Fibroblast of peridontal ligament (primary cell): ENCODE measurements at regions not wholly inside any gene's neighbourhood (a gene's known extent, or its start where the extent isn't known, plus 50 kb on each side); places are given as distances from the start of the nearest gene placed in this dataset.
"Not testable (repeated sequence)": the region's sequence is repeated elsewhere in the genome, so short reads cannot be mapped to it uniquely, and the experiment has no call there.

Experiments
- DNase-seq: peaks from one replicate; pipeline ENCODE4 v3.0.0-alpha.2; 2010; ENCODE audit errors: extremely low read depth

DNA sequence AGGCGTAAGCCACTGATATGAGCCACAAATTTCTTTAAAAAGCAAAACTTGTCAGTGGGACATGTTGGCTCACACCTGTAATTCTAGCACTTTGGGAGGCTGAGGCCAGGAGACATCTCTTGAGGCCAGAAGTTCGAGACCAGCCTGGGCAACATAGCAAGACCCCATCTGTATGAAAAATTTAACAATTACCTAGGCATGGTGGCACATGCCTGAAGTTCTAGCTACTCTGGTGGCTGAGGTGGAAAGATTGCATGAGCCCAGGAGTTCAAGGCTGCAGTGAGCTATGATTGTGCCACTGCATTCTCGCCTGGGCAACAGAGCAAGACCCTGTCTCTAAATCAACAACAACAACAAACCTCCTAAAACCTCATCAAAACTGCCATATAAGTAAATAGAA, 147.6 kb upstream of the BARHL2 start:
- no peak for DNase-seq

DNA sequence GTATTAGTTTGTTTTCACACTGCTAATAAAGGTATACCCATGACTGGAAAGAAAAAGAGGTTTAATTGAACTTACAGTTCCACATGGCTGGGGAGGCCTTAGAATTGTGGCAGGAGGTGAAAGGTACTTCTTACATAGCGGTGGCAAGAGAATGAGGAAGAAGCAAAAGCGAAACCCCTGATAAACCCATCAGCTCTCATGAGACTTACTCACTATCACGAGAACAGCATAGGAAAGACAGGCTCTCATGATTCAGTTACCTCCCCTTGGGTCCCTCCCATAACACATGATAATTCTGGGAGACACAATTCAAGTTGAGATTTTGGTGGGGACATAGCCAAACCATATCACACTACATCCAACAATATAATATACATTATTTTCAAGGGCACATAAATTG, 145.7 kb upstream of the BARHL2 start:
- no peak for DNase-seq

DNA sequence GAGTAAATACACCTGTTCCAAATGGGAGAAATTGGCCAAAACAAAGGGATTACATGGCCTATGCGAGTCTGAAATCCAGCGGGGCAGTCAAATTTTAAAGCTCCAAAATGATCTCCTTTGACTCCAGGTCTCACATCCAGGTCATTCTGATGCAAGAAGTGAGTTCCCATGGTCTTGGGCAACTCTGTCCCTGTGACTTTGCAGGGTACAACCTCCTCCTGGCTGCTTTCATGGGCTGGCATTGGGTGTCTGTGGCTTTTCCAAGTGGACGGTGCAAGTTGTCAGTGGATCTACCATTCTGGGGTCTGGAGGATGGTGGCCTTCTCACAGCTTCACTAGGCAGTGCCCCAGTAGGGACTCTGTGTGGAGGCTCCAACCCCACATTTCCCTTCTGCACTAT, 144.3 kb upstream of the BARHL2 start:
- not testable (repeated sequence) for DNase-seq

DNA sequence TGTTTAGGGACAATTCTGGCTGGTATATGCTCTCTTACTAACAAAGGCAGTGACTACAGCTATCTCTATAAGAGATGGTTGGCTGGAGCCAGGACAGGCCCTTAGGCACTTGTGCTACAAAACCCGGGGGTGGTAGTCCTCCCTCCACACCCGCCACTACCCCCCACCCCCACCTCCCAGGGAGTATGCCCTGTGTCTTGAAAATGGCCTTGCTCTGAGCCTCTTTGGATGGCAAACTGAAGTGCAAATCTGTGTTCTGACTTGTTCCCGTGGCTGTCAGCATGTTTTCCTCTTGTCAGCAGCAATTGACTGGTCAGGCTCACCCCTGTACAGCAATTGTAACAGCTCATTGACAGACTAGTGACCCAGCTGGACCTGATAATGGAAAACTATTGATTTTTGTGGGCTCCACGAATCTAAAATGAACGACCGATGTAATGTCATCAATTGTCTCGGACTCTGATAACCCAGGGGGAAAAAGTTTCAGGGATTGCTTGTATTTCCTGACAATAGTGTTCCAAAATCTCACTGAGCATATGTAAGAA, 139.4 kb upstream of the BARHL2 start:
- no peak for DNase-seq

DNA sequence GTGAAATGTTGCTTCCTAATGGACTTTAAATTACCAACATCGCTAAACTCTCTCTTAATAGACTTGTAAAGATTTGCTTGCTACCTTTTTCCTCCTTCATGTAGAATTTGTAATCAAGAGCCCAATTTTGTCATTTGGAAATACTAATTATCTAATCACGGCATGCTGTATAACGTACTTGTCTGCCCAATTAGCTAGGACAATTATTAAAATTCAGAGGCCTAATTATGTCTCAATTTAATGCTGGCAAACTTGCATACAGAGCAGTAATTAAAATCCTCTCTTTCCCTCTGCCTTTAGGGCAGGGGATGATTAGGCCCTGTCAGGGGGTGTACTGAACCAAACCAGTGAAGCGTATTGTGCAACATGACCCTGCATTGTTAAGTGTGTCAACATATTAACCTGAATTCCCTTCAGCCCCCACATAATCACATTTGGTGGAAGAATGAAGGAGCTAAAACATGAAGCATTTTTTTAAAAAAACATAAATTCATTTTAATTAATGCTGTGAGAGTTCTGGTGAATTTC, 137.4 kb upstream of the BARHL2 start:
- DNase-seq = no peak

DNA sequence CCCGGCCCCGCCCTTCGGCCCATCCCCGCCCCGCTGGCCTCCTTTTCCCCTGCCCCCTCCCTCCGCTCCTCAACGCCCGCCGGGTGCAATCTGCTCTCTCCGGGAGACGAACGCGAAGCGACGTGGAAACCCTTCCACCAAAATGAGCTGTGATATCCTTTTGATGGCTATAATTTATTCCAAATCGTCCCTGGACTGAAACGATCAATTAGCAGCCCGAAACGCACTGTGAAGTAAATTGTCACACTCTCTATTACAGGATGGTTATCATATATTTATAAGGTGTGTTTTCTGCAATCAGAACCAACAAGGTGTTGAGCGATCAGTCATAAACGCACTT, 134.6 kb upstream of the BARHL2 start:
- no peak for DNase-seq

DNA sequence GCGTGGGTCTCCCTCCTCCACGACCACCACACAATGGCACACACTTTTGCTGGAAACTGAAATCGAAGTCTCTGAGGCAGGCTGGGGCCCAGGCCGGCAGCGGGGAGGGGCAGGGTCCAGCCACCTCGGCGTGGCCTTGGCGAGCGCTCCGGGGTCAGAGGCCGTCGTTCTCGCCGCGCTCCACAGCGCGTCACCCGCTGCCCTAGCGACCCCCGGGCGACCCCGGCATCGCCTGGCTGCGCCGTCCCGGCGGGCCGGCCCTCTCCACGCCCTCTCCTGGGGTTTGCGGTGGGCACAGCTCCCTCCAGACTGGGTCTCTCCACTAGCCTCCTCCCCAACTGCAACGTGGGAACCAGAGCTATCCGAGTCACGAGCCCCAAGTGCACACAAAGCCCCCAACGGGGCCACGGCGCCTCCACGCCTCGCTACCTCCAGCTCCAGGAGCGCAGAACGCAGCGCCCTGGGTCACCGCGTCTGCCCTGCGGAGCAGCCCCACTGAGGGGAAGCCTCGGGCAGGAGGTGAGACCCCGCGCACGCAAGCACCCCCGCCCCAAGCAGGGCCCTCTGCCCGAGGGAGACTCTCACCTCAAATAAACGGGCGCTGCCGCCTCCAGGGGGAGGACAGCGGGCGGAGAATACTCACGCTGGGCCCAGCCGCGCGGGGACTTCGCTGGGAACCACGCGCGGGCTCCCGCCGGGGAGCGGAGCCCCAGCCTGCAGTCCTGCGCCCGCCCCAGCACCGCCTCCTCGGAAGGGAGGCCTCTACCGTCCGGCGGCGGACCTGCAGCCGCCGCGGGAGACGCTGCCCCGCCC, 134.0 kb upstream of the BARHL2 start:
- DNase-seq = peak; percentile 56

DNA sequence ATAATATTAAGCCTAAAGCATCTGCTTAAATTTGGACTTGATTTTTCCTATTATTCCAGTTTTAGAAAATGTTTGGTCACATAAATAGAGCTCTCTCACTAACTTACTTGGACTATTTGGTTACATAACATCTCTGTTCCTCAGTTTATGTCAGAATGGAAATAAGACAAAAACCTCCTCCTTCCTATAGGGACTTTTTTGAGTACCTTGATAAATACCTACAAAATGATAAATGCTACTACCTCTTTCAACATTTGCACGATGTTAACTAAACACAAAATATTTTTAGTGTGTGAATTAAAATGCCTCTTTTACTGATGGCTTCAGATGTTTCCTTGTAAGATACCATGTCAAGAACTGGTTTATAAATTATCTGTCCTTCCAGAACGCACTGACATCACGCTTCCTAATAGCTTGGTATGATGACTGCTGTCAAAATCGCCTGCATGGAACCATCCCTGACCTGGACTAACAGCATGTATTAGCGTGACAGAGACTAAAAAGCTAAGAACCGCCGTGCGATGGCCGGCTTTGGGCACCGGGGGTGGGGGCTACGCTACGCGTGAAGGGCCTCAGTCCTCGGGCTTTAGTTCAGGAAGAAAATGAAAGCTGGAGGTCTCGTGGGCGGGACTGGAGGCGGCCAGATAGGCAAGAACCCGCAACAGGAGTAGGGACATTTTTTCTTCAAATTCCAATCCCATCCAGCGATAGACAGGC, 133.2 kb upstream of the BARHL2 start:
- peak; percentile 22 for DNase-seq

DNA sequence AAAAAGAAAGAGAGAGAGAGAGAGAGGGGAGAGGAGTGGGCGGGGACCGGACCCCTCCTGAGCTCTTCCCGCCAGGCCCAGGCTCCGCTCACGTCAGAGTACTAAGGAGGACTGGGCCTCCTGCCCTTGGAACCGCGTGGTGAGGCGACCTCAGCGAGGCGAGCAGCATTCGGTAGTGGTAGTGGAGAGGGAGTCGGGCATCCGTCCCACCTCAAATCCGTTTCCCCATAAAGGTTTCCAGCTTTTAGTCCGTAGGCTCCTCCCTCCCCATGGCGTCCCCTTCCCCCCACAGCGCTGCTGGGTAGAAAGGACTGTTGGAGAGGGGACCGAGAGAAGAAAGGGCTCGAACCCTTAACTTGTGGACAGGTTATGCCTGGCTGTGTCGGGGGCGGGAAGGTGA, 124.4 kb upstream of the BARHL2 start:
- DNase-seq = no peak

DNA sequence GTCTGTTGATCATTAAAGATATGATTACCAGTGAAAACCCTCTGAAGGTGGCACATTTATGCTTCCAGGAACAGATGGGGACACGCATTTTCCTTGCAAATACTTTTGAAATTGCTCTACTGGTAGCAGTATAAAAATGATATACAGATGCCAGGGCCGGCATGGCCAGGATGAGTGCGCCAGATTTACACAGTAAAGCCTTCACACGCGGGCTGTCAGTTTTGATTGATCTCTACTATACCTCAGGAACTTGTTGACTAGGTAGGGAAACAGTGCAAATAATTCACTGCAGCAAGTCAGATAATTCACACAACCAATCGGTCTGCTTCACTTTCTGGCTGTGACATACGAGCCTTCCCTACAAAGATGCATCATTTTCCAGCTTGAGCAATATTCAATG, 123.2 kb upstream of the BARHL2 start:
- no peak for DNase-seq

DNA sequence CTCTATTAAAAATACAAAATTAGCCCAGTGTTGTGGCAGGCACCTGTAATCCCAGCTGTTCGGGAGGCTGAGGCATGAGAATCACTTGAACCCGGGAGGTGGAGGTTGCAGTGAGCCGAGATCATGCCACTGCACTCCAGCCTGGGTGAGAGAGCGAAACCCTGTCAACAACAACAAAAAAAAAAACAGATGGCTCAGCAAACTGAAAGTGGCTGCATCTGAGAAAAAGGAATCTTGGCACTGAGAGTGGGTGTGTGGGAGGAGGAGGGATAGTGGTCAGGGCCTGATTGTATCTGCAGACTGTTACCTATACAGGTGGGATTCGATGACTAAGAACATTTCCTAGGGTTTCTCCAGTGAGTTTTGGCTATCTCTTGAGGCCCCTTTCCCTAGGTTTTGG, 122.2 kb upstream of the BARHL2 start:
- no peak for DNase-seq

DNA sequence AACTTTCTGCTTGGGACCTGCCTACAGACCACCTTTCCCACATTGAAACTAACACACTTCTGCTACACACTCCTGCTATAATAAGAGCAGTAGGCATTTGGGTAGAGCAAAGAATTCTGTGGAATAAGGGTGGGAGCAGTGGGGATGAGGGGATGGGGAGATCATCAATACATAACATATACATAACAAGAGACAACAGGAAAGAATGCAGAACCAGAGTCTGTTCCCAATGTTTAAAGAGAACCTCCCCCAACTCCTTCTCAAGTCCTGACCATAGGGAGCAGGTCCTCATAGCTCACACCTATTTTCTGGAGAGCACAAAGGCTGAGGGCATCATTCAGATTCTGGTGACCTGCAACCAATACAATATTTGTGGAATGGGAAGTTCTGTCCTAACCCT, 121.6 kb upstream of the BARHL2 start:
- no peak for DNase-seq

DNA sequence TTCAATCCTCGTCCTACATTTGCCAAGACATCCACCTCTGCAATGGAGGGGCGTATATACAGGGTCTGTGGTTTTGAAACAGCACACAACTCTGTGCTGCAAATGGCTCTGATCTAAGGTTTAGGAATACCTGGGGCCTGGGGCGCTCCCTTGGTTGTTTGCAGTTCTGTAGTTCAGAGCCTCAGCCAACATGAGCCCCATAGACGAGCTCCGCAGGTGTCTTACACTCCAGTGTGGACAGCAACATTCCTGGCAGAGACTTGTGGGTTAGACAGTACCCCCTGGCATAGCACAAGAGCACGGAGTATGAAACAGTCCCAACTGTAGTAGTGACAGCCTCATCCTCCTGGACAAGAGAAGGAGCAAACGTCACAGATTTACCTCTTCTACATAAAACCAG, 120.3 kb upstream of the BARHL2 start:
- no peak for DNase-seq

DNA sequence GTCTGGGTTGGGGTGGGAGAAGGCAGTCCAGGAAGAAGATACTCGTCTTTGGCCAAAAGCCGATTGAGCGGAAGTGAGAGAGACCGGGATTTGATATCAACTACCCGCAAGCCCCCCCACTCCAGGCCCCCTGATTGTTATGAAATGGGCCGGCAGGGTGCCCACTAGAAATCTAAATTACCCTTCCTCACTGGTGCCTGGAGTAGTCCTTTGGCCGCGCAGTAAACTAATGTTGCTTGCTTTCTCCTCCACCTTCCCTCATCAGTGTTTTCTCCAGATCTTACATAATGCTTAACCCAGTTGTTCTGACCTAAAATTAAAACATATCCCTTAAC, 119.2 kb upstream of the BARHL2 start:
- no peak for DNase-seq

DNA sequence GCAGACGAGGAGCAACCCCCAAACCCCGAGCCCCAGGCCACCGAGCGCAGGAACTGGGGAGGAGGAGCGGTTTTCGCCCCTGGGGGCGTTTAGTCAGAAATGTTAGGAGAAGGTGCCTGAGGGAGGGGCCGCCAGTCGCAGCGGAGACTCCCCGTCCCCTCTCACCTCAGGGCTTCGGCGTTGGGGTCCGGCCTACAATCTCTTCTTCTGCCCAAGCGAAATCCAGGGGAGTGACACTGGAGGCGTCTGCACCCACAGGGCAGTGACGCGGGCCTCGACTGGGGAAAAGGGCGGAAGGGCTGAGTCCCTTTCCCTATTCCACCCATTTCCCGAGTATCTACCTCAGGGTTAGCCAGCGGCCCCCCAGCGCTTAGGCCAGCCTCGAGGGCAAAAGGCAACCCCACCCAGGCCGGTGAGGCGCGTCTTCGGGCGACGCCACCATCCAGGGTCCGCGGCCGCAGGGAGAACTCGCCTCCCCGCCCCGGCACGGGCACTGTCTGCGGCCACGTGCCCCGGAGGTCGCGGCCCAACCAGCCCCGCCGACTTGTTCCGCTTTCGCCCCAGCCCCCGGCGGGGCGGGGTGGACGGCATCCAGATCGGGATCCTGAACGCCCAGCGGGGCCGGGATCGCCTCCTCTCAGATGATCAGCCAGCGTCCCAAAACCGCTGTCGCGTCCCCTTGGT, 118.7 kb upstream of the BARHL2 start:
- DNase-seq = no peak

DNA sequence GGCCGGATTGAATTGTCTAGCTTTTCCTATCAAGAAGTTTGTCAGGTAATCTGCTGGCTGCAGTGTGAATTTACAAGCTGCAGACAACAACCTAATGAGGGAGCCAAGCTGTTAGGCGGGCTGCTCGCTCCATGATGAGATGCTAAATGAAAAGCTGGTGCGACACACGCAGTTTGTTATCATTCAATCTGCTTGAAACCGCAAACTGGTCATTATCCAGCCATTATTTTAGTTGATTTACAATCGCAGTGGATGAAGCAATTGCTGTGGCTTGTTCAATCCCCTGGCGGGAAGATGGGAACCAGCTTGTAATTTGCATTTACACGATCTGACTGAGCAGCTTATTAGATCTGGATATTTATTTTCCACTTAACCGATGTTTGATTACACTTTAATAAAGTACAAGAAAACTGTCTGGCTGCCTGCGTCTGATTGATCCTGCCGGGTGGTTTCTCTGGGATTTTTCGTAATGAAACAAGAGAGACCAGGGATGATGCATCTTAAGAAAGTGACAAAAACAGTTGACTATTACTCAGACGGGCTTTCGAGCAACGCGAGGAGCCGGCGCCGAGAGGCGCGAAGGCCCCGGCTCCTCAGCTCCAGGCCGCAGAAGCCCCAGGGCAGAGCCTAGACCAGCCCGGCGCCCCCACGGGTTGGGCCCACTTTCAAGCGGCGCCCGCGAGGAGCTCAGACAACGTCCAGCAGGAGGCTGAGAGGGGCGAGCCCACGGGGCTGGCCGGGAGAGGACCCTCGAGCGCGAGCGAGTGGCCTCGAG, 118.0 kb upstream of the BARHL2 start:
- DNase-seq = peak; percentile 16

DNA sequence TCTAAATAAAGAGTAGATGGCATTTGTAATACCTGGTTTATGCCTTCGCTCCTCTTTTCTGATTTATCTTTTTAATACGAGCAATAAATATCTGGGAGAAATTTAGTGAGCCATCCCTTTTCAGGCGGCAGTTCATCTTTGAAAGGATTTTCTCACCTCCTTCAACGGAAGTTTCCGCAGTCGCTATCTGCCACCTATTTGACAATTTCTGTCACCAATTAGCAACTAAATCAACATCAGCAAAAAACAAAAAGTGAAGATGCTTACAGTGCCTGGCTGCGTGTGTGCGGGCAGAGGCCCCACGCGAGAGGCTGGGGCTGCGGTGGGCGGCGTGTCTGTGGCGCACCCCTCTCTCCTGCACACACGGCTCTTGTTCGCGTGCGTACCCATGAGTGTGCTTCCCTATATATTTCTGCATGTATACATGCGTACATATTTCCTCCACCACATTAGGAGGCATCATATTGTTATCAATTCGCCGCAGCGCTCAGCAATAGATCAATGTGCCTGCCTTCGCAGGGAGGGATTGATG, 117.3 kb upstream of the BARHL2 start:
- DNase-seq = no peak

DNA sequence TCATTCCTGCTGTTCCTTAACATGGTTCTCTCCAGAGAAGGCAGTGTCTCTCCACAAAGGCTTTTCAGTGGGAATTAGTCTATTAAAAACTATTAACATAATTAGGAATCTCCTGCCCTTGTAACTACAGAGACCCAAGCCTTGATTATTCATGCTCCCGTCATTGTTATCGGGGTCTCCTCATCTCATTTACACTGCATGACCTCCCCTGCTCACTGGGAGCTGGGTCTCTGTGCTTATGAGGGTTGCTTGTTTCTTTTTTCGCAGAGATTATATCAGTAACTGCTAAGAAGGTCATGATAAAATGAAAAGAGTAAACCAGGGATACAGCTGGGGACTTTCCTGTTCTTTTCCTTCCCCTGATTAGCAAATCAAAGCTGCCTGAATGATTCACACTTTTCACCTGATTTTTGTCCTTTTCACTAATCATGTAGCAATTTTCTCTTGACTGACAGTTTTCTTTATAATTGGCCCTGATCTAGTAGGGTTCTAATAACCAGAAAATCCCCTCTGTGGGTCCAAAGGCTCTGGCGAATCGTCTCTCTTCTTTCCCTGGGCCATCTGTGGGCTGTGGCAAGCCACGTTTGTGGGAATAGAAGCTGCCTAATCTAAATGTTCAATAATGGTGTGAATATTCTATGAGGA, 116.5 kb upstream of the BARHL2 start:
- no peak for DNase-seq

DNA sequence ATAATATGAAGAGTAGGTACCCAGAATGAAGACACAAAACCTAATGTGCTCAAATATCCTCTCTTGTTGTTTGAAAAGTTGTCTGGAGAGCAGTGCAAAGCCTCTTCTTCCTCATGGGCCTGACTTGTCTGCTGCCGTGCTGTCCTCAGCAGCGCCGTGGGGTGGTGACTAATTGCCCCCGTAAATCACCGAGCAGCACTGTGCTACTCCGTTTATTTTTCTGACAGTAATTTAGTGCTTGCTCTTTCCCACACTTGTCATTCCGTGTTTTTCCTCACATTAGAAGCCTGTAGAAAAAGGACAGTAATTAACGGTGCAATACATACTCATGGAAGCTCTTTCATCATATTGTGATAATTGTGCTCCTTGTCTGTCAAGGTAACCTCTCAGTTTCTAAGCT, 114.8 kb upstream of the BARHL2 start:
- no peak for DNase-seq

DNA sequence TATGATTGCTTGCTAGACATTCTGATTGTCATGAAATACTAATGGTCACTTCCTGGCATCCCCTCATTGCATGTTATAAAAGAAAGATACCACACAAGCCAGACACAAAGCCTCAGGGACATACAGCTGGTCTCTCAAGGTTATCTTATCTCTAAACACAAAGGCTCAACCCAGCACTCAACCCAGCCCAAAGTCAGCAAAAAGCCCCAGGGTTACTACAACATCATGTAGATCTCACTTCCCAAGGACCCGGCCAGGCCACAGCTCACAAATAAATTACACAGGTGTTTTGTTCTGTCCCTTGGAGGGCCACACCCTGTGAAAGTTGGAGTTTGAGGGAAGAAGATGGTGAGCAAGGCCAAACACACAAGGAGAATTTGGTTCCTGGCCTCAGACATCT, 109.7 kb upstream of the BARHL2 start:
- DNase-seq = no peak

DNA sequence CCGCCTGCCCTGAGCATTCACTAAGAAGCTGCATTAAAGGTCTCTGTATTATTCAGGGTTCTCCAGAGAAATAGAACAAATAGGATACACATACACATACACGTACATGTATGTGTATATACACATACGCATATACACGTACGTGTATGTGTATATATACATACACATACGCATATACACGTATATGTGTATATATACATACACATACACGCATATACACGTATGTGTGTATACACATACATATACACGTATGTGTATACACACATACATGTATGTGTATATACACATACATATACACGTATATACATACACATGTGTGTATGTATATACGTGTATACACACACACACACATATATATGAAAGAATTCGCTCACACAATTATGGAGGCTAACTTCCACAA, 108.9 kb upstream of the BARHL2 start:
- no peak for DNase-seq
